Hematopoietic multipotent progenitor cell (in vitro differentiated cells): ENCODE measurements at regions not wholly inside any gene's neighbourhood (a gene's known extent, or its start where the extent isn't known, plus 50 kb on each side); places are given as distances from the start of the nearest gene placed in this dataset.

Source experiments
- DNase-seq, 3 donors: peaks; one replicate each; pipeline ENCODE4 v3.0.0-alpha.2; 2011 to 2015; ENCODE audit warnings: low read depth in 2 of 3, low spot score in 2 of 3

DNA sequence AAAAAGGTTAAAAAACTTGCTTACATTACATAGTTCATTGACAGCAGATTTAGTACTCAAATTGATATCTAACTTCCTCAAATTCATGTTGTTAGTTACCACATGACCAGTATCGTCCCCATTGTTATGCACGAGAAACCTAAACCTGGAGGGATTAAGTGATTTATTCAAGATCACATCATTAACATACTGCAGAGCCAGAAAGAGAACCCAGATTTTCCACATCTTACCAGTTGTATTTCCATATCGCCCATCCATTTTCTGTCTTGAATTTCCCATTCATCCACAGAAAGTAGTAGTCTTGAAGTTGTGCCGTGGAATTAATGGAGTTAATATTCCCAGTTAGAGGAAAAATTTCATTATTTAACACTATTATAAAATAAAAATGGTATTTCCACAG, 512.0 kb downstream of the METTL4 start:
- DNase-seq: no peak

DNA sequence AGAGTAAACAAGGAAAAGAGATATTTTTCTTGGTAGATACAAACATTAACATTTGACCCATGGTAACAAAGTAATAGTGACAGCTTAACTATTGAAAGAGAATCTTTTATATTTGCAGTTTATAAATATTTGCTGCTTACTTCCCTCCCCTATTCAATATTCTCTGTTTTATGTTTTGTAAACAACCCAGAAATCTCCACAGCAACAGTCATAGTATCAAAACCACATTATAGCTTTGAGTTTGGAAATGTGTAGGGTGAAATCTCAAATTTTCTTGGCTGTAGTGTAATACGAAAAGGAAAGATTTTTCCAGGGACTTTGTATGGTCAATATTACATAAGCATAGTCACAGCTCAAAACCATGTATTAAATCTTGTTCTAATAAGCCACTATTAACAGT, 511.2 kb downstream of the METTL4 start:
- no peak for DNase-seq

DNA sequence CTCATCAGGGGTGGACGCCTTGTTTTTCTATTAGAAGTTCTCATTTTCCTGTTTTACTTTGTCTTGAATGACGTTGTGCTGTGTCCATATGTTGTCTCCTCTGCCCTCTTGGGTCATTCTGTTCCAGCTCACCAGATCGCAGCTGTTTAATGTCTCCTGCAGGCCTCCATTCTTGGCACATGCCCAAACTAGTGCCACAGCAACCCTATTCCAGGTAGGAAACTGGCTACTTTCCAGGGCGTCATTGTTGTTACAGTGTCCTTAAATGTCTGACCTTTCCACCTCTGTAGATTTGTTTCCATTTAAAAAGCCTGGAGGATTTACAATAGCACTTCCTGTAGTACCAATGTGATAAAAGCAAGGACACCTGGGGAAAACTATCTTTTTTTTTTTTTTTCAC, 500.7 kb downstream of the METTL4 start:
- DNase-seq: no peak

DNA sequence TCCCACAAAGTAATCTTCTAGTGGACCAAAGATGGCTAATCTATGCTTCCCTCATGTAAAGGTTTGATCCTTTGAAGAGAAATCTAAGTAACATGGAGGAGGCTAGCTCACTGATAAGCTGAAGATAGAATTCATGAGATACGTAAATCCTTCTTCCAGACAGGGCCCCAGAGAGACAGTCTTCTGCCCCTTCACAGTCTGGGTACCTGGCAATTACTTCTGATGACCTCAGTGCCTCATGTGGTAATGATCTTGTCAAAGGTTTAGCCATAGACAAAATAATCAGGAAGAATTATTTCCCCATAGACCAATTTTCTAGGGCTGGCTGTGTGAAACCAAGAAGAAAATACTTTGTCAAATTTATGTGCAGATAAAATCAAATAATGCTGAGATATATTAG, 495.8 kb downstream of the METTL4 start:
- no peak for DNase-seq

DNA sequence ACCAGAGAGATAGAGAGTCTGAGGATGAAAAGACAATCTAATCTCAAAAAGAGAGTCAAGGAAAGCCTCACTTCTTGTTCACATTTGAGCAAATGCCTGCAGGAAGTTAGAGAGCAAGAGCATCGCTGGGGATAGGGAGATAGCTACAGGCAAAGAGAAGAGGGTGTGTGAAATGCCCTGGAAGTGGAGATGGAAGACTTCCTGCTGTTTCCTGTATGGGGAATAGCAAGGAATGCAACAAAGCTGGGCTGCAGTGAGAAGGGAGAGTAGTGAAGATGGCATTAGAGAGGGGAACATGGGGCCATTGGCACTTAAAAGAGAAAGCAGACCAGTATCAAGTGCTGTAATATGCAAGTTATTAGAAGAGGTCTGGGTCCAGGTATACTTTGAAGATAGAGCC, 488.6 kb downstream of the METTL4 start:
- no peak for DNase-seq

DNA sequence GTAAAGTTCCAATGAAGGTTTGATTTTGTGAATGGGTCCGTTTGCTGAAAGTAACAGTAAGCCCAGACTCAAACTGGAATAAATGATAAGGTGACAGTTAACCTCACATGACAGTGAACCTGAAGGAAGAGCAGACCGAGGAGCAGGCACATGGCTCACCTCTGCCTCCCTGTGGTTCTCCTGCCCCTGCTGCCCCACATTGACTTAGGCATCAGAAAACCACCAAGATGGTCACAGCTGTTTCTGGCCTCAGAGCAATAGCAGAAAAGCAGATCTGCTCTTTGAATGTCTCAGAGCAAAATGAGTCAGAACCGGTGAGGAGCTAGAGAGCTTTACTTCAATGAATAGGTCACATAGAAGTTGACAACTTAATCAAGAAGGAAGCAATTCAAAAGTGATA, 487.6 kb downstream of the METTL4 start:
- DNase-seq: peak in 2 of 3 donors; percentile 38 to 69

DNA sequence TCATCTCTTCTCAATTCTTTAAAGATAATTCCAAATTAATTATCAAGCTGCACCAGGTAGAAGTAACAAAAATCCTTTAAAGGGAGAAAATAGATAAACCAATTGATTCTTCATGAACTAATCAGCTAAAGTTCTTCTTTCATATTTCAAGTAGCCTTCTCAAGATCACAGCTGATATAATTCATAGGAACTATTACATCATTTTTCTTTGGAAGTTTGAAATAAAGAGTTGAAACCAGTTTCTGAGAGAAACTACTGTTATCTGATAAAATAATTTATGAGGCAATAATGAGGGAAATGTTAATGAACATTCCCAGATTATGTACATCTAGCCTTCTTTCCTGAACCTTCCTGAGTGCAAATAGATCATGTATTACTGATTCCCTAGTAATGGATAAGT, 484.9 kb downstream of the METTL4 start:
- no peak for DNase-seq

DNA sequence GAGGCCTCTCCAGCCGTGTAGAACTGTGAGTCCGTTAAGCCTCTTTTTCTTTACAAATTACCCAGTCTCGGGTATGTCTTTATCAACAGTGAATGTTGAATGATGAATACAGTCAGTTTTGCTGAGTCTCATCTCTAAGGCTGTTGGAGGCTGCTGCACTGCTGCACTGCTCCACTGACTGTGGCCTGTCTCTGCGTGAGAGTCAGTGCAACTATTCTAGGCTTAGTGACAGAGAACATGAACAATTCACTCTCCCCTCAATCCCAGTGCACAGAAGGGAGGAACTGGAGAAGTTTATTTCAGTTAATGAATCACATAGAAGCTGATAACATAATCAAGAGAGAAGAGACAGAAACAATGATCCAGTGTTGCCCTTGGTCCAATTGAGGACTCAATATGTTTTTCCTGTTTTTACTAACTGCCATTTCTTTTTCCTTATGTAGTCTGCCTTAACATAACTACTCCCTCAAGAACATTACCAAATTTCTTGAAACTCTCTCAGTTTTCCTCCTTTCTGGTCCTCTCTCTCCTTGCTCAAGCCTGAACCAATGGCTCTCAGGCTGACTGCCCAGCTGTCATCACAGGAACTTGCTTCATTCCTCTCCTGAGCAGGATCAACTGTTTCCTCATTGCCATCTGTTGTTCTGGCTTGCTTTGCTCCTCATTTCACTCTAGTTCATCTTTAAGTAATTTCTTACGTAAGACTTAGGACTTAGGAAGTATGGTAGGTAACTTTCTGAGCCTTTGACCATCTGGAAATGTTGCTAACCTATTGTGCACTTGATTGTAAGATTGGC, 483.2 kb downstream of the METTL4 start:
- peak in 1 of 3 donors; percentile 25 for DNase-seq

DNA sequence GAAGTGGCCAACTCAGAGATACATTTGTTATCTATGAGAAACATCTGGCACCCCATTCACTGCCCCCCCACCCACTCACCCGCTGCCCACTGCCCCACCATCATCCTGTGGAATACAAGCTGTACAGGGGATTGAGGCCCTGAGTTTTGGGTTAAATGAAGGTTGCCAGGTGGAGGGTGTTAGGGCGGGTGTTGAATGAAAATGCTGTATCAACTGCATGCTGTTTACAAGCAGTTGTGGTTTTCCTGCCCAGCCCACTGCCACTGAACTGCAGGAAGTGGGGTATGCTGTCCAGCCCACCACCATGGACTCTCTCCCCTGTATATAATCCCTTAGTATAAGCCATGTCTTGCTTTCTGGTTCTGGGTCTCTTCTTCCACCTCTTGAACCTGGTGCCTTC, 481.9 kb downstream of the METTL4 start:
- DNase-seq: peak in 2 of 3 donors; percentile 45 to 49

DNA sequence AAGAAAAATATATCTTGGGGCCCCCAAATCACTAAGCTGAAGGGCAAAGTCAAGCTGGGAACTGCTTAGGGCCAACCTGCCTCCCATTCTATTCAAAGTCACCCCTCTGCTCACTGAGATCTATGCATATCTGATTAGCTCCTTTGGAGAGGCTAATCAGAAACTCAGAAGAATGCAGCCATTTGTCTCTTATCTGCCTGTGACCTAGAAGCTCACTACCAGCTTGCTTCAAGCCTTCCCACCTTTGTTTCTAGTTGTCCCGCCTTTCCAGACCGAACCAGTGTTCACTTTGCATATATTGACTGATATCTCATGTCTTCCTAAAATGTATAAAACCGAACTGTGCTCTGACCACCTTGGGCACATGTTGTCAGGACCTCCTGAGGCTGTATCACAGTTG, 479.4 kb downstream of the METTL4 start:
- no peak for DNase-seq

DNA sequence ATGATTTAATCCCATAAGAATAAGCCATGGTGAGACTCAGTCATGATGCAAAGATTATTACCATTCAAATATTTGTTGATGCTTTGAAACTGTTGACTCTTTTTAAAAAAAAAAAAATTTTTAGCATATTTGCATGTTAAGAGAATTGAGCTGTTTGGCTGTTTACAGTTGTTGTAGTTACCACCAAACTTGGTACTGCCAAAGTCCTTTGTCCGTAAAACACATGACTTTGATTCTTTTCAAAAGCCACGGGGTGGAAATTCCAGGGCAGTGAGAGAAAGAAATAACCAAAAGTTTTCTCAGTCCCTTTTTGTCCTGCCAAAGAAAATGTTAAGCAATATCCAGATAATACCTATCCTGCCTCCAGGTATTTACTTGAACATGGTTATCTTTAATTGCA, 474.8 kb downstream of the METTL4 start:
- DNase-seq: no peak

DNA sequence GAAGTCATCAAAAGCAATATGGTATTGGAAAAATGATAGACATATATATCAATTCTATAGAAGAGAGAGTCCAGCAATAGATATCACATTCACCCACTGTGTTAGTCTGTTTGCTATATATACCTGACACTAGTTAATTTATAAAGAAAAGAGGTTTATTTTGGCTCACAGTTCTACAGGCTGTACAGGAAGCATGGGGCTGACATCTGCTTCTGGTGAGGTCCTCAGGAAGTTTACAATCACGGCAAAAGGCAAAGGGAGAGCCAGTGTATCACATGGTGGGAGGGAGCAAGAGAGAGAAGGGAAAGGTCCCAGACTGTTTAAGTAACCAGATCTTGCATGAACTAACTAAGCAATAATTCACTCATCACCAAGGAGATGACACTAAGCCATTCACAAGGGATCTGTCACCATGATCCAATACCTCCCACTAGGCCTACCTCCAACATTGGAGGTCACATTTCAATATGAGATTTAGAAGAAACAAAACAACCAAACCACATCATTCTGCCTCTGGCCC, 470.6 kb downstream of the METTL4 start:
- DNase-seq: no peak

DNA sequence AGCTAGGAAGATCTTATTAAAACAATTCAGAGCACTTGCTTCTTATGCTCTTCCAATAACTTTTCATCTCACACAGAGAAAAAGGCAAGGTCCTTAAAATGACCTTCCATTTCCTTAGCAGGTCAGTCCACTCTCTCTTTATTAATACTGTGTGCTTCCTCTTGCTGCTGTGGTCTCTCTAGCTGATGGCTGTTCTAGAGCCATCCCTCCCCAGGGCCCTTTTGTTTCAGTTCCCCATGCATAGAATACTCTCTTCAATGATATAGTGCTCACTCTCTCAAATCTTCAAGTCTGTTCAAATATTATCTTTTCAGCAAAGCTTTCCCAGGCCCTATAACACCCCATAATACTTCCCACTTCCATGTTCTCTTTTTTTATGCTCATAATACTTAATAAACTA, 469.3 kb downstream of the METTL4 start:
- DNase-seq: no peak

DNA sequence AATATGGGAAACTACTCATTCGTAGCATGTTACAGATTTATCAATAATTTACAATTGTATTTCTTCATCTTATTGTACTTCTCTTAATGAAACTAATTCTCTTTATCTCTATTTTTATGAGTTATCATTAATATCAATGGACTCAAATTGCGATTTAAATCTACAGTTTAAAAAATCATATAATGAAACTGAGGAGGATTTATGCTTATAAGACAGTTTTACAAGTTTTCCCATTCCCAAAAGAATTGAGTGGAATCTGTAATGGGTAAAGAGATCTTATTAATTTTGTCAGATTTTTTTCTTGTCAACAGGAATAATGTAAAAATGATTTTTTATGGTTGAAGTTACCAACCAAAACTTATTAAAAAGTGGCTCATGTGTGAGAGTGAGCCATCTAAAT, 468.0 kb downstream of the METTL4 start:
- no peak for DNase-seq

DNA sequence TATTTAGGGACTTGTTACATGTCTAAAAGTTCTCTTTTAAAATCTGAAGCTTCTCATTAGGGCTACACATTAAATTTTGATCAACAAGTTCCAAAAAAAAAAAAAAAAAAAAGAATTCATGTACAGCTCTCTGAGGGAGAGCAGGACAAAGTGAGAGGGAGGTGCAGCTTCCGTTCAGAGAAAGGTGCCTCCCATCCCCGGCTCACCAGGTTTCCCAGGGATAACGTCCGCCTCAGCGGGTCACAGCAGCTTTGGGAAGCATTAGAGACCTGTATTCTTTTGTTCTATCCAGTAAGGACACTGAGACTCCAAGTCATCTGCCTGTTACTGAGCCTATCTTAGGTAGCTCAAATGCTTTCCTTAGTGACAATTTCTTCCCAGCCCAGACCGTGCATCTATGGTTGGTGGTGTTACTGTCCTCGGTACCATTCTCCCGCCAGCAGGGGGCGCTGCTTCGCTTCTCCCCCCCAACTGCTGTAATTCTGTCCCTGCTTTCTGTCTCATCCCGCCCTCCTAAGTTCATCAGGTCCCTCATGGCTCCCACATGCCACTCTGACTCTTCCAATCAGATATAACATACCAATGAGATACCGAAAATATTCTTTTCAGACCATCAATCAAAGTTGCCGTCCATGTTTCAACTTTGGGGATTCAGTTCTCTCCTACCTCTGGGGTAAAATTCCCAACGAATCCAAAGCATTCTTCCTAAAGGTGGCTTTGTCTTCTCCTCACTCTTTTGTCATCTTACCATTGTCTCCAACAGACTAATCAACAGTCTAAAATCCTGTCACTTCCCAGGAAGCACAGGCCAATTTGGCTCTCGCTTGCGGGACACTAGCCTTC, 466.5 kb downstream of the METTL4 start:
- DNase-seq: peak in 2 of 3 donors; percentile 29 to 59

DNA sequence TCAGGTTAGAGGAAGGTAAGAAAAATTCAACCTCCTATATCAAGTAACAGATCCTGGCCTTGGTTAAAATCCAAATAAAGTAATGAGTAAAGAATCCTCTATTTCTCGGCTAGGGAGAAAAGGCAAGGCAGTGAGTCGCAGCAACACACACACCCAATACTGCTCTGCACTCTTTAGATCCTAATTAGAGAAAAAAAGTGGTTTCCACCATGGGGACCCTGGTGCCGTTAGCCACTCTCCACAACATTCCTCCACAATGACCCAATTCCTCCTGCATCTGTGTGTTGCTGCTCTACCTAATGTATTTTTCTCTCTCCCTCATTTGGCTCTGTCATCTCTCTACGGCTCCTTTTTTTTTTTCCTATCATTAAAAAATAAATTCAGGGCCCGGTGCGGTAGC, 462.7 kb downstream of the METTL4 start:
- no peak for DNase-seq

DNA sequence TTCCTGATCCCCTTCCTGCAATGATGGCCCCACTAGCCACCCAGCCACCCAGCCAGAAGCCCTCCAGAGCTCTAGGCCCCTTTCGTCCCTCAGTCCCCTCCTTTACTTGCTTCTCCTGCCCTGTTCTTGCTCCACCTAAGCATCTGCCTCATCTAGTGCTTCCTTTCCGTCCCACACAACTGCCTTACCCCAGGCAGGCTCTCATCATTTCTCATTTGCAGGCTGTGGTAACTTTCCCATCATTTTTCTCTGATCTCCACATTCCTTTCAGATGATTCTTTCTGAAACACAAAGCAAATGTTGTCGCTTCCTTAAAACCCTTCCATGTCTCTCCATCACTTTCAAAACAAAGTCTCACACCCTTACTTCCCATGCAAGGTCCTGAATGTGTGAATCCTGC, 459.8 kb downstream of the METTL4 start:
- no peak for DNase-seq

DNA sequence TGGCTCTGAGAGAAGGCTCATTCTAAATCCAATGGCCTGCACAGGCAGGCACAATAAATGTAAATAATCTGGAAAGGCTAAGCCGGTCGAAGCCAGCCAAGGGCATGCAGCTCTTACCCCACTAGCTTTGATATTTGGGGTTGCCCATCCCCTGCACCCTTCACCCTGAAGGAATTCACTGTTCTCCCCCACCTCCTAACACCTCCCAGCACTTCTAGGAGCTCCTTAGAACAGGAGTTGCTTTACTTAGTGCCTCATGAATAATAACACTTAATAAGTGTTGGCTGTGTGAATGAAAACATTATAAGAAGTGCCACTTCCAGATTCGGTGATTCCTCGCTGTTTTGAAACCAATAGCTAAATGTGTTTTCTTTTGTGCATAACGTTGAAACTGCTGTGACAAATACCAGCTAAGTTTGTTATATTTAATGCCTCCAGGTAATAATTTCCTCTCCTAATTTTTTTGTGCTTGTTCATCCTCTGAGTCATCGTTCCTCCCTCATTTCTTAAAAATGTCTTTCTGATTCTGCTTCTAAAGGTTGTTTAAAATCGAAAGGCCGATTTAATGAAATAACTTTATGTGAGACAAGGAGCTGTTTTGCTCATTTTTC, 458.8 kb downstream of the METTL4 start:
- DNase-seq: no peak

DNA sequence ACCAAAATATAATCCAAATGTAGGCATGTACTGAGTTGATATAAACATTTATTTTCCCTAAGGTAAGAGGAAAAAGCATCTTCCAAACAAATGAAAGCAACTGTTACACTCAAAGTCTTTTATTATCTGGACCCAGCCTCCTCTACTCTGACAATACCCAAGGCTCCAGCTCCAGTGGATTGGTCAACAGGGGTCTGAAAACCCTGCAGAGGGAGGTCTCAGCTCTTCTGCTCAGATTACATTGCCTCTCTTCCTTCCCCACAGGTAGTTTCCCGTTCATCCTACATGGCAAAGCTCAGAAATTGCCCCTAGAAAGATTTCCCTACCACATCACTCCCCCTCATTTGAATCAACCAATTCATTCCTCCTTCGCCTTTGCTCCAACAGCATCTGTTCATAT, 457.0 kb downstream of the METTL4 start:
- DNase-seq: no peak

DNA sequence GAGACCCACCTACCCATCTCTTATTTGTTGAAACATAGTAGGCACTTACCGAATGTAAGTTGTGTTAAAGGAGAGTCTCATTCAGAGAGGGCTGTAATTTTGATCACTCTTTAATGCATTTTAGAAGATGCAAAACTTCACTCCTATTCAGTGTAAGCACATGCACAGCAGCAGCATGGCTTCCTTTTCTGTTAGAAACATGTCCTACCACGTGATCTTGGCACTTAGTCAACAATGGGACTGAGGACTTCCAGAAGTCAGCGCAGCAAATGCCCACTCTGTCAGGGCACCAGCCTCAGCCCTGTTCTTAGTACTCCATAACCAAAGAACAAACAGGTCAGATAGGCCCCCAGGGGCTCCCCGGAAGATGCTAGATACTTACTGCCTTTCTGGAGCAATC, 456.5 kb downstream of the METTL4 start:
- DNase-seq: no peak

DNA sequence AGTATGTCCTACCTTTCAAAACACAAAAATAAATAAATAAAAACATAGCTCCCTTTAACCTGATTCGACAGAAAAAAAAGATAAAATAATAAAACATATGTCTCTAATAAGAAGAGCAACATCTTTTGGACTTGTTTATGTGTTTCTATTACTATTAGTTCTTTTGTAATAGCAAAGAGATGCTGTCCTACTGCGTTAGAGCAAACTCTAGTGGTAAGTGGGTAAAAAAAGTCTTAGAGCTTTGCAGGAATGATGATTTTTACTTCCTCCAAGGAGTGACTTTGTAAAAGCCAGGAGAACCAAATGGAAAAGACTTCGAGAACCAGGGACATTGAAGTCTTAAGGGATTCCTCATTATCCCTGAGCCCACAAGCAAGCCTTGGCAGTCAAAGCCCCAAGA, 450.1 kb downstream of the METTL4 start:
- peak in 1 of 3 donors; percentile 17 for DNase-seq
